ENCODE measurements at regions not wholly inside any gene's neighbourhood (a gene's known extent, or its start where the extent isn't known, plus 50 kb on each side); places are given as distances from the start of the nearest gene placed in this dataset.

DNA sequence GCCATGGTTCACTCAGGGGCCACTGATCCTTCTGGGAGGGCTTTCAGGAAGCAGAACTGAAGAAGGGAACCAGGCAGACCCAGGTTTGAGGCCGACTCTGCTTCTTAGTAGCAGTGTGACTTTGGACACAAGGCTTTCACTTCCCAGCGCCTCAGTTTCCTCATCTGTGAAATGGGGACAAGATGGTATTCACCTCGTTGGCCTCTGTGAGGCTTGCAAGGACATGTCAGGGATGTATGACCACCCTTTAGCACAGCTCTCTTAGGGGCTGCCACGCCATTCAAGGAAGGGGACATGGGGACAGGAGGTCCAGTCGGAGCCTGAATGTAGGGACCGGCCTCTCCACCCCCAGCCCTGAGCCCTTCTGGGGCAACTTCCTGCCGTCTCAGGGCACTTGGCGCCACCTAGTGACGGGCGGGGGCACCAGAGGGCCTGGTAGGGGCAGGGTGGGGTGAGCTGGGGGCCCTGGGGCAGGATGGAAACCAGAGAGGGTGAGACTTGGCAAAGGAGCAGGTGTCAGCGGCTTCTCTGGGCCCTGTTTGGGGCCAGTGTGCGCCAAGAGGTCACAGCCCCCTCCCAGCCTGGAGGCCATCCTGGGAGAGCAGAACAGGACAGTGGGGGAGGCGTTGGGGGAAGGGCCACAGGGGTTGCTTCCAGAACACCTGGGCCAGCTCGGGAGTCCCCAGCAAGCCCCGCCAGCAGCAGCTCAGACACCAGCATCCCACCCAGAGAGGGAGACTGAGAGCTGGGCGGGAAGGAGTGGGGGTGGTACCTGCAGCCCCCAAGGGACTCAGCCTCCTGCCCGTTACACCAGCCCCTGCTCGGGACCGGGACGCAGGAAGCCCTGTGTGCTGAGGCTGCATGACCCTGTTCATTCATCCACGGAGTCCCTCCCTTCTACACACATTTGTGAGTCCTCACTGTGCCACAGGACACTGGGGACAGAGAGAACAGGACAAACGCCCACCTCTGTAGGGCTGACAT lies 102.5 kb upstream of the TARDBP start:
- intact Hi-C loops (cut with micrococcal nuclease; ENCODE audit: unreplicated experiment): no loop called here
- Histone ChIP-seq H3K4me1 (ENCODE audit: insufficient read depth, low read length, poor library complexity, severe bottlenecking) (peaks cover 7% of the 10 kb centered on the region), H2AFZ (ENCODE audit: low read length) (peak overlapping the region; percentile 23; the same call in 1 of the 2 replicates), H4K20me1 (ENCODE audit: insufficient read depth, low read length) (no peaks in the 10 kb centered on the region), H3K36me3 (ENCODE audit: insufficient read depth, low read length) (no peaks in the 10 kb centered on the region), H3K4me3 (ENCODE audit: low read depth, low read length, poor library complexity, severe bottlenecking) (no peak overlapping the region), H3K4me2 (ENCODE audit: low read length) (no peak overlapping the region), H3K9me2 (ENCODE audit: insufficient read depth, low read length) (no peaks in the 10 kb centered on the region), H3K27ac (ENCODE audit: low read depth, low read length, poor library complexity, severe bottlenecking) (no peak overlapping the region), H3K79me2 (ENCODE audit: insufficient read depth, low read depth, low read length) (no peaks in the 10 kb centered on the region), H3K9me3 (ENCODE audit: low read length) (no peaks in the 10 kb centered on the region)
- ChIA-PET CTCF (ENCODE audit: unreplicated experiment) (no interaction called here), POLR2A (no interaction called here)
- TF ChIP-seq, protein P1, sequence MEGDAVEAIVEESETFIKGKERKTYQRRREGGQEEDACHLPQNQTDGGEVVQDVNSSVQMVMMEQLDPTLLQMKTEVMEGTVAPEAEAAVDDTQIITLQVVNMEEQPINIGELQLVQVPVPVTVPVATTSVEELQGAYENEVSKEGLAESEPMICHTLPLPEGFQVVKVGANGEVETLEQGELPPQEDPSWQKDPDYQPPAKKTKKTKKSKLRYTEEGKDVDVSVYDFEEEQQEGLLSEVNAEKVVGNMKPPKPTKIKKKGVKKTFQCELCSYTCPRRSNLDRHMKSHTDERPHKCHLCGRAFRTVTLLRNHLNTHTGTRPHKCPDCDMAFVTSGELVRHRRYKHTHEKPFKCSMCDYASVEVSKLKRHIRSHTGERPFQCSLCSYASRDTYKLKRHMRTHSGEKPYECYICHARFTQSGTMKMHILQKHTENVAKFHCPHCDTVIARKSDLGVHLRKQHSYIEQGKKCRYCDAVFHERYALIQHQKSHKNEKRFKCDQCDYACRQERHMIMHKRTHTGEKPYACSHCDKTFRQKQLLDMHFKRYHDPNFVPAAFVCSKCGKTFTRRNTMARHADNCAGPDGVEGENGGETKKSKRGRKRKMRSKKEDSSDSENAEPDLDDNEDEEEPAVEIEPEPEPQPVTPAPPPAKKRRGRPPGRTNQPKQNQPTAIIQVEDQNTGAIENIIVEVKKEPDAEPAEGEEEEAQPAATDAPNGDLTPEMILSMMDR (conservative IDR thresholded peaks at IDR 0.05; ENCODE audit: low read length): peak; percentile 83
- no peak for TF ChIP-seq EZH2phosphoT487 (IDR thresholded peaks at IDR 0.05; ENCODE audit: borderline replicate concordance, low read depth, low read length)
- BruUV-seq (replicated peaks): no TSS peak
- peak; percentile 73 for DNase-seq (ENCODE audit: low spot score)

DNA sequence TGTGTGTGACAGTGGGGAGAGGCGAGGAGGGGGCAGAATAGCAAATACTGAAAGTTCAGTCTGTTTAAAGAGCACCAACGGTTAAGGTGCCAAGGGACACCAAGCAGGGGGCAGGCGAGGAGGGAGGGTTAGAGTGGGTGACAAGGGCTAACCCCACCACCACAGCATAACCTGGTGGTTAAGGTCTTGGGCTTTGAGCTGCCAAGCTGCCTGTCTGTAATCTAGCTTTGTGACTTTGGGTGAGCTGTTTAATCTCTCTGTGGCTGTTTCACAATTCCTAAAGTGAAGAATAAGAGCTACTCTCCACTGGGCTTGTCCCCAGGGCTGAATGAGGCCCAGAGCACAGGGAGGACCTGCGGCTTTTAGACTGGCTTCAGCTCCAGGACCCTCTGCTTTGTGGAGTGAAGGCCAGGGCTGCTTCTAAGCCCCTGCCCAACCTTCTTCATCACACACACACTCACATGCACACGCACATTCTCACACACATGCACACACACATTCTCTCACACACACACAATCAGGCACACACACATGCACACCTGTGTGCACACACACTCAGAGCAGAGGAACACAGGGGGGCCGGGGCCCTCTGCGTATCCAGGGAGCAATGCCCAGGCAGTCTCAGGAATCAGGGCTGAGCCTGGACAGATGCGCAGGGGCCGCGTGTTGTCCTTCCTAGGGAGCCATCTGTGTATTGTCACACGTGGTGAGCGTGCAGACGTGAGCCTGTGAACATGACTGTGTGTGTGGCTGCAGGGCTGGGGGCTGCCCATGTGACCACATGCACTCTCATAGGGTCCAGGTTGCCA lies 101.6 kb upstream of the TARDBP start:
- POLR2A ChIA-PET: interaction anchor here (0.6 kb wide), 1 partner anchor 10 kb away, joined by 3 read pairs; no protein-coding TSS in a partner anchor
- Histone ChIP-seq H4K20me1 (ENCODE audit: insufficient read depth, low read length) (no peaks in the 10 kb centered on the region), H3K4me2 (ENCODE audit: low read length) (no peak overlapping the region), H2AFZ (ENCODE audit: low read length) (0 out of 2 replicates have a peak overlapping the region, but pooled peaks have one; percentile 23), H3K27ac (ENCODE audit: low read depth, low read length, poor library complexity, severe bottlenecking) (no peak overlapping the region), H3K36me3 (ENCODE audit: insufficient read depth, low read length) (no peaks in the 10 kb centered on the region), H3K79me2 (ENCODE audit: insufficient read depth, low read depth, low read length) (no peaks in the 10 kb centered on the region), H3K9me2 (ENCODE audit: insufficient read depth, low read length) (no peaks in the 10 kb centered on the region), H3K4me1 (ENCODE audit: insufficient read depth, low read length, poor library complexity, severe bottlenecking) (peaks cover 6% of the 10 kb centered on the region), H3K9me3 (ENCODE audit: low read length) (no peaks in the 10 kb centered on the region), H3K4me3 (ENCODE audit: low read depth, low read length, poor library complexity, severe bottlenecking) (no peak overlapping the region)
- intact Hi-C loops (cut with micrococcal nuclease; ENCODE audit: unreplicated experiment): no loop called here
- no peak for DNase-seq (ENCODE audit: low spot score)
- TF ChIP-seq, protein P1 (conservative IDR thresholded peaks at IDR 0.05; ENCODE audit: low read length): no peak
- no peak for TF ChIP-seq EZH2phosphoT487 (IDR thresholded peaks at IDR 0.05; ENCODE audit: borderline replicate concordance, low read depth, low read length)
- BruUV-seq (replicated peaks): no TSS peak
- CTCF ChIA-PET (ENCODE audit: unreplicated experiment): no interaction called here

Data from OCI-LY7 (cell line).